ENCODE measurements at regions not wholly inside any gene's neighbourhood (a gene's known extent, or its start where the extent isn't known, plus 50 kb on each side); places are given as distances from the start of the nearest gene placed in this dataset.

DNA sequence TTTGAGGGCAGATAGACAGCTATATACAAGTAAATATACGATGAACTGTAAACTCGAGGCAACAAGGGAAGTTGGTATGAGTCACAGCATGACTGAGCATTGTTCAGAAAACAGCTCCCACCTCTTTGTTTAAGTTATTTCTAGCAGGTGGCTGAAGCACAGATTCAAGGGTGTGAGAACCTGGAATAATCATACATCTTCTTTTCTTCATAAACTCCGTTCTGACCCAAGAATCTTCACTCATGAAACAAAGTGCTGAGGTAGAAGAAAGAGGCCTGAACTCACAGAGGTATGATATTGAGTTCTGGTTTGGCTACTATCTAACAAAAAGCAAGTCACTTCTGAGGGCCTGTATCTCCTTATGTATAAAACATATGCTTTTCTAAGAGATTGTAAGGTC lies 364.1 kb upstream of the KITLG start:
- Histone ChIP-seq H3K36me3 (no peaks in the 10 kb centered on the region), H3K9me3 (no peaks in the 10 kb centered on the region), H3K27ac (no peak overlapping the region), H3K4me3 (no peak overlapping the region), H3K4me1 (peaks cover 0 to 11% (median 0%) of the 10 kb centered on the region in 3 donors), H3K27me3 (no peaks in the 10 kb centered on the region)
- no peak for TF ChIP-seq POLR2AphosphoS5 (IDR thresholded peaks at IDR 0.05)
- no peak for TF ChIP-seq POLR2A (IDR thresholded peaks at IDR 0.05)
- TF ChIP-seq EP300 (IDR thresholded peaks at IDR 0.05), result no peak
- no peak for ATAC-seq
- WGBS, 2 donors (ENCODE audit: low coverage in 1 of 2), result 58 to 77% methylated on average over 3 of the region's 3 CpGs

DNA sequence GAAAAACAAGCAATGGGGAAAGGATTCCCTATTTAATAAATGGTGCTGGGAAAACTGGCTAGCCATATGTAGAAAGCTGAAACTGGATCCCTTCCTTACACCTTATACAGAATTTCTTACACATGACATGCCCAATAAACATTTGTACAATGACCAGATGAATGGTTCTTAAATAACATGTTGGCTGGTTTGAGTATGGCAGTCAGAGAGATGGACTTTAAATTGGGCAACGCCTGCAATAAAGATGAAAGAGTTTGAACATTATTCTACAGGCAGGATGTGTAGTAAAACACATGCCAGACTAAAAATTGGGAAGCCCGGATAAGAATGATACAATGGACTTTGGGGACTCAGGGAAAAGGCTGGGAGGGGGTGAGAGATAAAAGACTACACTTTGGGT lies 360.6 kb upstream of the KITLG start:
- no peak for TF ChIP-seq POLR2AphosphoS5 (IDR thresholded peaks at IDR 0.05)
- TF ChIP-seq POLR2A (IDR thresholded peaks at IDR 0.05), result no peak
- TF ChIP-seq, protein P1, sequence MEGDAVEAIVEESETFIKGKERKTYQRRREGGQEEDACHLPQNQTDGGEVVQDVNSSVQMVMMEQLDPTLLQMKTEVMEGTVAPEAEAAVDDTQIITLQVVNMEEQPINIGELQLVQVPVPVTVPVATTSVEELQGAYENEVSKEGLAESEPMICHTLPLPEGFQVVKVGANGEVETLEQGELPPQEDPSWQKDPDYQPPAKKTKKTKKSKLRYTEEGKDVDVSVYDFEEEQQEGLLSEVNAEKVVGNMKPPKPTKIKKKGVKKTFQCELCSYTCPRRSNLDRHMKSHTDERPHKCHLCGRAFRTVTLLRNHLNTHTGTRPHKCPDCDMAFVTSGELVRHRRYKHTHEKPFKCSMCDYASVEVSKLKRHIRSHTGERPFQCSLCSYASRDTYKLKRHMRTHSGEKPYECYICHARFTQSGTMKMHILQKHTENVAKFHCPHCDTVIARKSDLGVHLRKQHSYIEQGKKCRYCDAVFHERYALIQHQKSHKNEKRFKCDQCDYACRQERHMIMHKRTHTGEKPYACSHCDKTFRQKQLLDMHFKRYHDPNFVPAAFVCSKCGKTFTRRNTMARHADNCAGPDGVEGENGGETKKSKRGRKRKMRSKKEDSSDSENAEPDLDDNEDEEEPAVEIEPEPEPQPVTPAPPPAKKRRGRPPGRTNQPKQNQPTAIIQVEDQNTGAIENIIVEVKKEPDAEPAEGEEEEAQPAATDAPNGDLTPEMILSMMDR (IDR thresholded peaks at IDR 0.05), result no peak
- no peak for TF ChIP-seq EP300 (IDR thresholded peaks at IDR 0.05)
- no peaks in the 10 kb centered on the region for H3K9me3 ChIP-seq
- no peaks in the 10 kb centered on the region for H3K4me1 ChIP-seq
- no peak for ATAC-seq
- no peak overlapping the region for H3K4me3 ChIP-seq
- 71 to 85% methylated on average over 2 of the region's 2 CpGs for WGBS, 2 donors (ENCODE audit: low coverage in 1 of 2)
- no peak overlapping the region for H3K27ac ChIP-seq
- no peaks in the 10 kb centered on the region for H3K36me3 ChIP-seq
- no peaks in the 10 kb centered on the region for H3K27me3 ChIP-seq

DNA sequence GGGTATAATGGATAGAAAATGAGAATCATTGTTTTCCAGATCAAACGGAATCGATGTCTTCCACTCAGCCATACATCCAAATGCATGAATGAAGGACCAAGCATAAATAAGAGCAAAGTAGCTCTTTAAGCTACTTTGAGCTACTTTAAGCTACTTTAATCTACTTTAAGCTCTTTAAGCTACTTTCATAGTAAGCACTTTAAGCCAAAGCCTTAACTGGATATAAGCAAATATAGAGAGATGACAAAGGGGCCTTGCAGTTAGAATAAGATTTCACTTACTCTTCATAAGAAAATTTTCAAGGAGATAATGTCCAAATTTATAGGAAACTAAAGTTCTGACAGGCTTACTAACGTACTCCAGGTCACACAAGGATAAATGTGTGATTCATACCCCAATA lies 355.6 kb upstream of the KITLG start:
- no peak for ATAC-seq
- H3K4me1 ChIP-seq, result no peaks in the 10 kb centered on the region
- 72 to 78% methylated on average over 3 of the region's 3 CpGs for WGBS, 2 donors (ENCODE audit: low coverage in 1 of 2)
- no peak for TF ChIP-seq POLR2A (IDR thresholded peaks at IDR 0.05)
- no peak for TF ChIP-seq EP300 (IDR thresholded peaks at IDR 0.05)
- TF ChIP-seq POLR2AphosphoS5 (IDR thresholded peaks at IDR 0.05), result no peak
- TF ChIP-seq, protein P1 (IDR thresholded peaks at IDR 0.05), result no peak
- H3K27me3 ChIP-seq, result no peaks in the 10 kb centered on the region
- no peak overlapping the region for H3K4me3 ChIP-seq
- H3K27ac ChIP-seq, result no peak overlapping the region
- no peaks in the 10 kb centered on the region for H3K36me3 ChIP-seq
- H3K9me3 ChIP-seq, result no peaks in the 10 kb centered on the region

DNA sequence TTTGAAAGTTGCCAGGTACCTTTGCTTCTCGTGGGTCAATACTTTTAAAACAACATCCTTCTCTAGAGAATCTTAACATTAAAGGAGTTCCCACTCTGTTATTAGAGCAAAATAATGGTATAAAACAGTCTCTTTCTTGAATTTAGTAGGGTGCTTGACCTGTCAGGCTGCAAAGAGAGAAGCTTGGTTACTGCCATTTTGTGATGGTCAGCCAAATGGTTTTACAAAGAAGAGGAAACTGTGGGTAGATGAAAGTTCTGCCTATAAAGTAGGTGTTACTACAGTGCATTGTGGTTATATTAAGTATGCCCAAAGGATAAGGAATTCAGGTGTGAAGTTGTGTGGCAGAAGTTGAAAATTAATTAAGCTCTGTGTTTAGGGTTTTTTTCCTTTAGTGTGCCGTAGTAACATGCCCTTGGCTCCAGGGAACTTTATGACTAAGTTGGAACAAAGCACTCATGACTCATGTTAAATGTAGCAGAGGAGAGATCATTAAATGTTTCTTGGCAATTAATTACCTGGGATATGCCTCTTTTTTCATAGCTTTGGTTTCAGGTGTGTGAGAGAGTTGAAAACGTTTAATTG lies 354.0 kb upstream of the KITLG start:
- 63 to 87% methylated on average over 3 of the region's 3 CpGs for WGBS, 2 donors (ENCODE audit: low coverage in 1 of 2)
- no peaks in the 10 kb centered on the region for H3K27me3 ChIP-seq
- no peaks in the 10 kb centered on the region for H3K36me3 ChIP-seq
- no peak overlapping the region for H3K27ac ChIP-seq
- no peak overlapping the region for H3K4me3 ChIP-seq
- TF ChIP-seq POLR2AphosphoS5 (IDR thresholded peaks at IDR 0.05) (no peak), POLR2A (IDR thresholded peaks at IDR 0.05) (no peak), EP300 (IDR thresholded peaks at IDR 0.05) (no peak)
- TF ChIP-seq, protein P1 (IDR thresholded peaks at IDR 0.05), result no peak
- no peaks in the 10 kb centered on the region for H3K4me1 ChIP-seq
- ATAC-seq, result no peak
- no peaks in the 10 kb centered on the region for H3K9me3 ChIP-seq

DNA sequence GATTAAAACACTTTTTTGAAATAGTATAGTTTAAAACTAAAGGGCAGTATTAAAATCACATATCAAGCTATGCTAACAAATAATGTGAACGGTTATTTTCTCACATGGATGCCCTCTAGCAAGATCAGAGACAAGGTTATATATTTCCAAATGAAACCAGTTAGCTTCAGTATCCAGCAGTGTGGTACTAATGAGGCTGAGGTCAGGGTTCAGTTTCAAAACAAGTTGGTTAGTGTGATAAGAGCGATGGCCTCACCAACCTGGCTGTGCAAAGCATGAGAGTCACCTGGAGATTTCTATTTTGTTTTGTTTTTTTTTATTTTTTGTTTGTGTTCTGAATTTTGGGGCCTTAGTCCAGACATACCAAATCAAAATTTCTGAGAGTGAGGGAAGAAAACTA lies 352.2 kb upstream of the KITLG start:
- no peaks in the 10 kb centered on the region for H3K27me3 ChIP-seq
- ATAC-seq, result no peak
- 84 to 88% methylated on average over 1 to 2 of the region's 2 CpGs for WGBS, 2 donors (ENCODE audit: low coverage in 1 of 2)
- H3K9me3 ChIP-seq, result no peaks in the 10 kb centered on the region
- no peak overlapping the region for H3K4me3 ChIP-seq
- TF ChIP-seq POLR2A (IDR thresholded peaks at IDR 0.05) (no peak), POLR2AphosphoS5 (IDR thresholded peaks at IDR 0.05) (no peak), EP300 (IDR thresholded peaks at IDR 0.05) (no peak)
- TF ChIP-seq, protein P1 (IDR thresholded peaks at IDR 0.05), result no peak
- H3K4me1 ChIP-seq, result no peaks in the 10 kb centered on the region
- H3K27ac ChIP-seq, result no peak overlapping the region
- H3K36me3 ChIP-seq, result no peaks in the 10 kb centered on the region

Measured in gastroesophageal sphincter (tissue), 4 donors.